Gastrocnemius medialis (tissue), 4 donors: ENCODE measurements at regions not wholly inside any gene's neighbourhood (a gene's known extent, or its start where the extent isn't known, plus 50 kb on each side); places are given as distances from the start of the nearest gene placed in this dataset.
"Not testable (repeated sequence)": the region's sequence is repeated elsewhere in the genome, so short reads cannot be mapped to it uniquely, and the experiment has no call there.

Experiments
- ATAC-seq, 2 donors: fragments of 150-250 bp; one replicate each; pipeline ENCODE4 v1.9.1; 2016
- DNase-seq, 2 donors: peaks; one replicate each; pipeline ENCODE4 v3.0.0-alpha.2; 2019
- H3K27ac ChIP-seq, 4 donors: fragments of 200-600 bp; sonication (generic); 1 replicate in 1 of 4; 2 replicates in 3 of 4; pipeline ENCODE4 v1.5.1; 2016 to 2018; ENCODE audit warnings: mild to moderate bottlenecking in 2 of 4, moderate library complexity in 1 of 4
- H3K27me3 ChIP-seq, 3 donors: fragments of 200-600 bp; sonication (generic) in 2 of 3; 1 replicate in 1 of 3; 2 replicates in 2 of 3; pipeline versions ENCODE4 v1.5.1 to v1.6.0; 2016 to 2019; ENCODE audit warnings: mild to moderate bottlenecking in 1 of 3, moderate library complexity in 1 of 3
- H3K36me3 ChIP-seq, 2 donors: fragments of 200-600 bp; sonication (generic) in 1 of 2; one replicate each; pipeline ENCODE4 v1.5.1; 2017 to 2018
- H3K4me1 ChIP-seq, 2 donors: fragments of 200-600 bp; sonication (generic) in 1 of 2; one replicate each; pipeline ENCODE4 v1.5.1; 2016 to 2017; ENCODE audit warnings: mild to moderate bottlenecking in 2 of 2
- H3K4me3 ChIP-seq, 4 donors: fragments of 200-600 bp; sonication (generic) in 3 of 4; 1 replicate in 1 of 4; 2 replicates in 3 of 4; pipeline ENCODE4 v1.5.1; 2016 to 2019; ENCODE audit warnings: mild to moderate bottlenecking in 2 of 4
- H3K9me3 ChIP-seq, 3 donors: fragments of 200-600 bp; sonication (generic) in 2 of 3; 1 replicate in 1 of 3; 2 replicates in 2 of 3; pipeline ENCODE4 v1.5.1; 2016 to 2019
- CTCF ChIP-seq, 5 experiments: fragments of 450-650 bp in 3 of 5; fragments of 200-600 bp in 2 of 5; sonication (generic) in 2 of 5; IDR thresholded peaks in 4 of 5; conservative IDR thresholded peaks in 1 of 5; 1 replicate in 4 of 5; 2 replicates in 1 of 5; pipeline ENCODE4 v1.5.1; 2016 to 2019; ENCODE audit warnings: antibody characterized with exemption in 5 of 5, mild to moderate bottlenecking in 3 of 5, moderate library complexity in 3 of 5
- POLR2A ChIP-seq, 2 donors: fragments of 450-650 bp; IDR thresholded peaks; one replicate each; pipeline ENCODE4 v1.6.1; 2017; ENCODE audit warnings: antibody characterized with exemption in 2 of 2, mild to moderate bottlenecking in 2 of 2, moderate library complexity in 2 of 2
- in situ Hi-C, 4 donors: fragments of 200-750 bp; cut with MboI; loops; one replicate each; pipeline versions ENCODE4 v1.15.0 to v1.8.0; 2017; ENCODE audit warnings: low sequenced_read_pairs in 4 of 4
- intact Hi-C: fragments of 100-400 bp; cut with DNase I; formaldehyde crosslinking; loops from one replicate; pipeline ENCODE4 v1.15.1; 2023; ENCODE audit warnings: low total_unique reads

GRCh38 chr5:25091921-25092320, 447.1 kb upstream of the CDH10 start:
- DNase-seq = no peak
- no peak for TF ChIP-seq POLR2A (IDR thresholded peaks at IDR 0.05)
- TF ChIP-seq CTCF (IDR thresholded peaks at IDR 0.05 in 4 of 5, conservative IDR thresholded peaks at IDR 0.05 in 1 of 5) = no peak
- in situ Hi-C loops = no loop called here
- Histone ChIP-seq H3K36me3 (no peaks in the 10 kb centered on the region), H3K4me3 (no peak overlapping the region), H3K9me3 (no peaks in the 10 kb centered on the region), H3K4me1 (no peaks in the 10 kb centered on the region), H3K27me3 (no peaks in the 10 kb centered on the region), H3K27ac (no peak overlapping the region)
- intact Hi-C loops = no loop called here
- no peak for ATAC-seq

GRCh38 chr5:25090854-25091253, 446.1 kb upstream of the CDH10 start:
- Histone ChIP-seq H3K27me3 (no peaks in the 10 kb centered on the region), H3K27ac (no peak overlapping the region), H3K4me3 (no peak overlapping the region), H3K4me1 (no peaks in the 10 kb centered on the region), H3K36me3 (no peaks in the 10 kb centered on the region), H3K9me3 (no peaks in the 10 kb centered on the region)
- ATAC-seq (no peak), DNase-seq (no peak)
- in situ Hi-C loops (no loop called here), intact Hi-C loops (no loop called here)
- no peak for TF ChIP-seq POLR2A (IDR thresholded peaks at IDR 0.05)
- TF ChIP-seq CTCF (IDR thresholded peaks at IDR 0.05 in 4 of 5, conservative IDR thresholded peaks at IDR 0.05 in 1 of 5) = no peak

- Histone ChIP-seq H3K4me3 (no peak overlapping the region), H3K27ac (no peak overlapping the region), H3K27me3 (no peaks in the 10 kb centered on the region), H3K4me1 (no peaks in the 10 kb centered on the region), H3K9me3 (no peaks in the 10 kb centered on the region), H3K36me3 (no peaks in the 10 kb centered on the region)
- ATAC-seq (no peak), DNase-seq (no peak)
- intact Hi-C loops = no loop called here
- in situ Hi-C loops = no loop called here
- TF ChIP-seq POLR2A (IDR thresholded peaks at IDR 0.05) (no peak), CTCF (IDR thresholded peaks at IDR 0.05 in 4 of 5, conservative IDR thresholded peaks at IDR 0.05 in 1 of 5) (no peak)
These were observed 445.5 kb upstream of the CDH10 start for GRCh38 chr5:25090275-25090674.

GRCh38 chr5:25088689-25089088, 443.9 kb upstream of the CDH10 start:
- H3K9me3 ChIP-seq, intact Hi-C loops, H3K4me3 ChIP-seq, DNase-seq, in situ Hi-C loops, ATAC-seq, H3K36me3 ChIP-seq, H3K4me1 ChIP-seq, H3K27me3 ChIP-seq, H3K27ac ChIP-seq: not testable (repeated sequence)

GRCh38 chr5:25083261-25083660, 438.5 kb upstream of the CDH10 start:
- ATAC-seq, H3K9me3 ChIP-seq, H3K4me1 ChIP-seq, intact Hi-C loops, DNase-seq, in situ Hi-C loops, H3K27me3 ChIP-seq, H3K36me3 ChIP-seq, H3K4me3 ChIP-seq, H3K27ac ChIP-seq: not testable (repeated sequence)

GRCh38 chr5:25066239-25066638, 421.5 kb upstream of the CDH10 start:
- DNase-seq (no peak), ATAC-seq (no peak)
- in situ Hi-C loops = no loop called here
- intact Hi-C loops = no loop called here
- Histone ChIP-seq H3K27me3 (no peaks in the 10 kb centered on the region), H3K4me3 (no peak overlapping the region), H3K4me1 (no peaks in the 10 kb centered on the region), H3K36me3 (no peaks in the 10 kb centered on the region), H3K9me3 (no peaks in the 10 kb centered on the region), H3K27ac (no peak overlapping the region)
- TF ChIP-seq POLR2A (IDR thresholded peaks at IDR 0.05) (no peak), CTCF (IDR thresholded peaks at IDR 0.05 in 4 of 5, conservative IDR thresholded peaks at IDR 0.05 in 1 of 5) (no peak)
